NCI-H2107 (cell line): ENCODE measurements at regions not wholly inside any gene's neighbourhood (a gene's known extent, or its start where the extent isn't known, plus 50 kb on each side); places are given as distances from the start of the nearest gene placed in this dataset.

ENCODE experiments used
- DNase-seq: peaks from one replicate; lab custom pipeline; 2025; lab: John Stamatoyannopoulos, UW

GRCh38 chr5:63341442-63341841 lies 620.8 kb downstream of the HTR1A start:
- no peak for DNase-seq

- DNase-seq: no peak
These were observed 638.3 kb downstream of the HTR1A start for GRCh38 chr5:63323926-63324325.

- DNase-seq: no peak
These were observed 647.7 kb downstream of the HTR1A start for GRCh38 chr5:63314551-63314950.

- no peak for DNase-seq
These were observed 651.6 kb downstream of the HTR1A start for GRCh38 chr5:63310644-63311043.

GRCh38 chr5:63306909-63307308 lies 655.3 kb downstream of the HTR1A start:
- no peak for DNase-seq

- no peak for DNase-seq
These were observed 668.9 kb downstream of the HTR1A start for GRCh38 chr5:63293317-63293716.

GRCh38 chr5:63286724-63287123 lies 675.5 kb downstream of the HTR1A start:
- no peak for DNase-seq

GRCh38 chr5:63263411-63263810 lies 684.8 kb downstream of the LRRC70 start:
- no peak for DNase-seq

- no peak for DNase-seq
These were observed 683.8 kb downstream of the LRRC70 start for GRCh38 chr5:63262185-63262981.

GRCh38 chr5:63261695-63262094 lies 683.1 kb downstream of the LRRC70 start:
- no peak for DNase-seq

- DNase-seq: no peak
These were observed 677.0 kb downstream of the LRRC70 start for GRCh38 chr5:63255594-63255993.

- no peak for DNase-seq
These were observed 672.3 kb downstream of the LRRC70 start for GRCh38 chr5:63250939-63251338.

- no peak for DNase-seq
These were observed 671.3 kb downstream of the LRRC70 start for GRCh38 chr5:63249960-63250359.

GRCh38 chr5:63247651-63248050 lies 669.0 kb downstream of the LRRC70 start:
- DNase-seq: no peak

- no peak for DNase-seq
These were observed 666.7 kb downstream of the LRRC70 start for GRCh38 chr5:63245271-63245670.

- DNase-seq: no peak
These were observed 661.6 kb downstream of the LRRC70 start for GRCh38 chr5:63240063-63240755.

GRCh38 chr5:63233911-63234310 lies 655.3 kb downstream of the LRRC70 start:
- DNase-seq: no peak

- no peak for DNase-seq
These were observed 654.7 kb downstream of the LRRC70 start for GRCh38 chr5:63233361-63233760.

GRCh38 chr5:63230754-63231153 lies 652.1 kb downstream of the LRRC70 start:
- DNase-seq: no peak

GRCh38 chr5:63228154-63228553 lies 649.5 kb downstream of the LRRC70 start:
- DNase-seq: no peak

GRCh38 chr5:63220244-63220643 lies 641.6 kb downstream of the LRRC70 start:
- no peak for DNase-seq

GRCh38 chr5:63217422-63217821 lies 638.8 kb downstream of the LRRC70 start:
- no peak for DNase-seq

- no peak for DNase-seq
These were observed 634.6 kb downstream of the LRRC70 start for GRCh38 chr5:63213256-63213655.
